K562 (cell line): ENCODE measurements at regions not wholly inside any gene's neighbourhood (a gene's known extent, or its start where the extent isn't known, plus 50 kb on each side); places are given as distances from the start of the nearest gene placed in this dataset.
A peak's percentile ranks its signal among the peaks of the same experiment; 100 is the strongest.

Experiments used
- ATF1 ChIP-seq, 2 experiments: fragments of 450-650 bp in 1 of 2; IDR thresholded peaks; 2 replicates each; pipeline ENCODE4 v1.6.1; 2016; ENCODE audit warnings: missing compliant biosample characterization in 1 of 2, missing genetic modification characterization in 1 of 2
- ATF3 ChIP-seq, 2 experiments: fragments of 450-650 bp in 1 of 2; sonication (generic) in 1 of 2; formaldehyde crosslinking in 1 of 2; IDR thresholded peaks in 1 of 2; conservative IDR thresholded peaks in 1 of 2; 2 replicates each; pipeline versions ENCODE4 v1.6.1 to v1.8.1; 2016 to 2023; ENCODE audit warnings: mild to moderate bottlenecking in 2 of 2, moderate library complexity in 2 of 2, inconsistent platforms in 1 of 2, missing genetic modification reagents in 1 of 2
- GABPA ChIP-seq: fragments of 200-800 bp; sonication (Bioruptor generic); conservative IDR thresholded peaks from 2 replicates; pipeline ENCODE4 v1.6.1; 2016; ENCODE audit warnings: low read depth, missing genetic modification characterization, missing compliant biosample characterization
- MGA ChIP-seq: fragments of 450-650 bp; IDR thresholded peaks from 2 replicates; pipeline ENCODE4 v1.6.1; 2016; ENCODE audit warnings: mild to moderate bottlenecking, moderate library complexity
- NCOR1 ChIP-seq: fragments of 450-650 bp; IDR thresholded peaks from 2 replicates; pipeline ENCODE4 v1.6.1; 2016; ENCODE audit warnings: mild to moderate bottlenecking, moderate library complexity
- PML ChIP-seq: IDR thresholded peaks from 2 replicates; pipeline ENCODE4 v1.6.1; 2012; ENCODE audit warnings: low read length, inconsistent platforms
- PRDM10 ChIP-seq: fragments of 450-650 bp; IDR thresholded peaks from 2 replicates; pipeline ENCODE4 v1.6.1; 2018; ENCODE audit not compliant: partially characterized antibody
- SMAD4 ChIP-seq: fragments of 250-450 bp; sonication (Bioruptor Pico); conservative IDR thresholded peaks from 2 replicates; pipeline ENCODE4 v1.8.0; 2021; ENCODE audit warnings: inconsistent platforms, mild to moderate bottlenecking, moderate library complexity
- SMARCE1 ChIP-seq: fragments of 450-650 bp; IDR thresholded peaks from 2 replicates; pipeline ENCODE4 v1.7.1; 2016; ENCODE audit warnings: mild to moderate bottlenecking
- TAL1 ChIP-seq: fragments of 450-650 bp; IDR thresholded peaks from 2 replicates; pipeline ENCODE4 v1.6.1; 2016; ENCODE audit warnings: mild to moderate bottlenecking
- TCF7L2 ChIP-seq: fragments of 150-350 bp; IDR thresholded peaks from 2 replicates; pipeline ENCODE4 v1.6.1; 2016; ENCODE audit warnings: low read depth, mild to moderate bottlenecking, low read length, moderate library complexity

- TF ChIP-seq MGA (no peak), TAL1 (peak; percentile 90), ATF3 (IDR thresholded peaks at IDR 0.05) (peak; percentile 73), ATF3 (CRISPR knock-in tag; conservative IDR thresholded peaks at IDR 0.05) (no peak), GABPA (0 out of 2 replicates have a peak, but pooled peaks have one; percentile 22), ATF1 (CRISPR knock-in tag; IDR thresholded peaks at IDR 0.05) (no peak), ATF1 (tag; IDR thresholded peaks at IDR 0.05) (peak; percentile 58), PML (peak; percentile 73), TCF7L2 (no peak), PRDM10 (no peak), NCOR1 (peak; percentile 78), SMAD4 (CRISPR knock-in tag) (peak; percentile 38; the same call in 1 of the 2 replicates), SMARCE1 (peak; percentile 78)
These were observed 66.0 kb upstream of the BACH1 start (continued) for GRCh38 chr21:29232530-29233255.
